ENCODE measurements at regions not wholly inside any gene's neighbourhood (a gene's known extent, or its start where the extent isn't known, plus 50 kb on each side); places are given as distances from the start of the nearest gene placed in this dataset.

- Histone ChIP-seq H3K27me3 (ENCODE audit: insufficient read depth, low read length, poor library complexity) (peaks cover 5% of the 10 kb centered on the region), H3K9ac (ENCODE audit: low read depth, low read length) (no peak overlapping the region), H3K4me2 (ENCODE audit: insufficient read depth, low read length) (no peak overlapping the region), H3K36me3 (ENCODE audit: insufficient read depth, low read length) (no peaks in the 10 kb centered on the region), H3K27ac (ENCODE audit: low read length) (no peak overlapping the region), H3K9me3 (ENCODE audit: insufficient read depth, low read length, severe bottlenecking) (no peaks in the 10 kb centered on the region), H2AFZ (ENCODE audit: low read depth, low read length) (no peak overlapping the region), H3K4me3 (ENCODE audit: low read depth in 1 of 2, low read length in 2 of 2) (no peak overlapping the region), H4K20me1 (ENCODE audit: insufficient read depth, low read length) (no peaks in the 10 kb centered on the region), H3K79me2 (ENCODE audit: insufficient read depth, low read length) (no peaks in the 10 kb centered on the region), H3K4me1 (ENCODE audit: insufficient read depth, low read length) (no peaks in the 10 kb centered on the region)
- ATAC-seq (ENCODE audit: insufficient read depth, low read depth) (no peak), DNase-seq (no peak)
- TF ChIP-seq EZH2 (IDR thresholded peaks at IDR 0.05; ENCODE audit: borderline replicate concordance, low read depth, low read length, severe bottlenecking) (no peak), CTCF (IDR thresholded peaks at IDR 0.05; ENCODE audit: borderline replicate concordance, extremely low read depth, low read length, poor library complexity, severe bottlenecking) (no peak)
Observed at GRCh38 chr10:80713398-80713928, 175.8 kb downstream of the SH2D4B start.

GRCh38 chr10:80714566-80714965 lies 176.9 kb downstream of the SH2D4B start:
- no peak overlapping the region for H3K9ac ChIP-seq (ENCODE audit: low read depth, low read length)
- no peak overlapping the region for H3K4me3 ChIP-seq (ENCODE audit: low read depth in 1 of 2, low read length in 2 of 2)
- DNase-seq (no peak), ATAC-seq (ENCODE audit: insufficient read depth, low read depth) (no peak)
- H3K9me3 ChIP-seq (ENCODE audit: insufficient read depth, low read length, severe bottlenecking) = no peaks in the 10 kb centered on the region
- peaks cover 5% of the 10 kb centered on the region for H3K27me3 ChIP-seq (ENCODE audit: insufficient read depth, low read length, poor library complexity)
- H3K36me3 ChIP-seq (ENCODE audit: insufficient read depth, low read length) = no peaks in the 10 kb centered on the region
- TF ChIP-seq EZH2 (IDR thresholded peaks at IDR 0.05; ENCODE audit: borderline replicate concordance, low read depth, low read length, severe bottlenecking) = no peak
- no peak for TF ChIP-seq CTCF (IDR thresholded peaks at IDR 0.05; ENCODE audit: borderline replicate concordance, extremely low read depth, low read length, poor library complexity, severe bottlenecking)
- no peak overlapping the region for H3K4me2 ChIP-seq (ENCODE audit: insufficient read depth, low read length)
- H2AFZ ChIP-seq (ENCODE audit: low read depth, low read length) = no peak overlapping the region
- no peaks in the 10 kb centered on the region for H4K20me1 ChIP-seq (ENCODE audit: insufficient read depth, low read length)
- no peak overlapping the region for H3K27ac ChIP-seq (ENCODE audit: low read length)
- no peaks in the 10 kb centered on the region for H3K79me2 ChIP-seq (ENCODE audit: insufficient read depth, low read length)
- no peaks in the 10 kb centered on the region for H3K4me1 ChIP-seq (ENCODE audit: insufficient read depth, low read length)

GRCh38 chr10:80718024-80718423 lies 180.3 kb downstream of the SH2D4B start:
- TF ChIP-seq EZH2 (IDR thresholded peaks at IDR 0.05; ENCODE audit: borderline replicate concordance, low read depth, low read length, severe bottlenecking) (no peak), CTCF (IDR thresholded peaks at IDR 0.05; ENCODE audit: borderline replicate concordance, extremely low read depth, low read length, poor library complexity, severe bottlenecking) (no peak)
- Histone ChIP-seq H3K27me3 (ENCODE audit: insufficient read depth, low read length, poor library complexity) (peaks cover 2% of the 10 kb centered on the region), H3K79me2 (ENCODE audit: insufficient read depth, low read length) (no peaks in the 10 kb centered on the region), H3K36me3 (ENCODE audit: insufficient read depth, low read length) (no peaks in the 10 kb centered on the region), H2AFZ (ENCODE audit: low read depth, low read length) (no peak overlapping the region), H3K4me2 (ENCODE audit: insufficient read depth, low read length) (no peak overlapping the region), H3K4me3 (ENCODE audit: low read depth in 1 of 2, low read length in 2 of 2) (no peak overlapping the region), H3K27ac (ENCODE audit: low read length) (no peak overlapping the region), H3K9ac (ENCODE audit: low read depth, low read length) (no peak overlapping the region), H4K20me1 (ENCODE audit: insufficient read depth, low read length) (no peaks in the 10 kb centered on the region), H3K9me3 (ENCODE audit: insufficient read depth, low read length, severe bottlenecking) (no peaks in the 10 kb centered on the region), H3K4me1 (ENCODE audit: insufficient read depth, low read length) (no peaks in the 10 kb centered on the region)
- no peak for ATAC-seq (ENCODE audit: insufficient read depth, low read depth)
- no peak for DNase-seq

GRCh38 chr10:80719935-80720334 lies 182.2 kb downstream of the SH2D4B start:
- TF ChIP-seq EZH2 (IDR thresholded peaks at IDR 0.05; ENCODE audit: borderline replicate concordance, low read depth, low read length, severe bottlenecking) (no peak), CTCF (IDR thresholded peaks at IDR 0.05; ENCODE audit: borderline replicate concordance, extremely low read depth, low read length, poor library complexity, severe bottlenecking) (no peak)
- no peak overlapping the region for H3K9ac ChIP-seq (ENCODE audit: low read depth, low read length)
- ATAC-seq (ENCODE audit: insufficient read depth, low read depth) = no peak
- H3K9me3 ChIP-seq (ENCODE audit: insufficient read depth, low read length, severe bottlenecking) = no peaks in the 10 kb centered on the region
- no peak overlapping the region for H2AFZ ChIP-seq (ENCODE audit: low read depth, low read length)
- no peak overlapping the region for H3K27ac ChIP-seq (ENCODE audit: low read length)
- no peaks in the 10 kb centered on the region for H3K36me3 ChIP-seq (ENCODE audit: insufficient read depth, low read length)
- H3K27me3 ChIP-seq (ENCODE audit: insufficient read depth, low read length, poor library complexity) = peaks cover 2% of the 10 kb centered on the region
- H4K20me1 ChIP-seq (ENCODE audit: insufficient read depth, low read length) = no peaks in the 10 kb centered on the region
- DNase-seq = no peak
- H3K79me2 ChIP-seq (ENCODE audit: insufficient read depth, low read length) = no peaks in the 10 kb centered on the region
- H3K4me2 ChIP-seq (ENCODE audit: insufficient read depth, low read length) = no peak overlapping the region
- no peaks in the 10 kb centered on the region for H3K4me1 ChIP-seq (ENCODE audit: insufficient read depth, low read length)
- no peak overlapping the region for H3K4me3 ChIP-seq (ENCODE audit: low read depth in 1 of 2, low read length in 2 of 2)
